Mammary epithelial cell (primary cell): ENCODE measurements at regions not wholly inside any gene's neighbourhood (a gene's known extent, or its start where the extent isn't known, plus 50 kb on each side); places are given as distances from the start of the nearest gene placed in this dataset.

ENCODE experiments used
- CTCF ChIP-seq, 2 donors: IDR thresholded peaks in 1 of 2; conservative IDR thresholded peaks in 1 of 2; 2 replicates each; pipeline ENCODE4 v1.5.1; 2011 to 2012; ENCODE audit warnings: inconsistent platforms in 2 of 2, low read length in 2 of 2, mild to moderate bottlenecking in 2 of 2, control low read depth in 1 of 2, low read depth in 1 of 2; ENCODE audit not compliant: insufficient read depth in 1 of 2; ENCODE audit errors: extremely low read depth in 1 of 2
- EZH2 ChIP-seq: IDR thresholded peaks from 2 replicates; pipeline ENCODE4 v1.6.1; 2012; ENCODE audit warnings: low read length, inconsistent platforms, borderline replicate concordance

GRCh38 chr2:163043201-163043600, 204.6 kb upstream of the KCNH7 start:
- TF ChIP-seq CTCF (conservative IDR thresholded peaks at IDR 0.05 in 1 of 2, IDR thresholded peaks at IDR 0.05 in 1 of 2; ENCODE audit: extremely low read depth in 1 of 2, insufficient read depth in 1 of 2, low read depth in 1 of 2, low read length in 2 of 2) (no peak), EZH2 (no peak)
